C4-2B (cell line): ENCODE measurements at regions not wholly inside any gene's neighbourhood (a gene's known extent, or its start where the extent isn't known, plus 50 kb on each side); places are given as distances from the start of the nearest gene placed in this dataset.

Experiments used
- ZFX ChIP-seq: fragments of 450-650 bp; IDR thresholded peaks from 2 replicates; pipeline ENCODE4 v1.6.1; 2017
- TF ChIP-seq, protein P1 (sequence below): fragments of 450-650 bp; conservative IDR thresholded peaks from 2 replicates; pipeline ENCODE4 v1.5.1; 2017; ENCODE audit warnings: mild to moderate bottlenecking

DNA sequence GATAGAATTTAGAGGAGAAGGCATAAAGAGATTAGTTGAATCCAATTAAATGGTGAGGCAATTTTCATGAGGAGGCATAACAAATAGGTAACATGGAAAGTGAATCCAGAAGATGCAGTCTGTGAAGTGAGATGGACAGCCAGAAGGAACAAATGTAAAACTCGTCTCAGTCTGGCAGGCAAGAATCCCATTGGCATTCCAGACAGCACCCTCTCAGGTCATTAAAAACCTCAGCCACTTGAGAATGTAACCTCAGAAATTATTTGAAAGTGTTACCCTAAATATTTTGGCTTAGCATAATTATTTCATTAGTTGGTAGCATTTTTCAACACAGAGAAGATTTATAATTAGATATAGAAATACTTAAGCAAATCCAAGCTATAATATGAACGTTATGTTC is 342.3 kb downstream of the LRRC3B start:
- TF ChIP-seq, protein P1, sequence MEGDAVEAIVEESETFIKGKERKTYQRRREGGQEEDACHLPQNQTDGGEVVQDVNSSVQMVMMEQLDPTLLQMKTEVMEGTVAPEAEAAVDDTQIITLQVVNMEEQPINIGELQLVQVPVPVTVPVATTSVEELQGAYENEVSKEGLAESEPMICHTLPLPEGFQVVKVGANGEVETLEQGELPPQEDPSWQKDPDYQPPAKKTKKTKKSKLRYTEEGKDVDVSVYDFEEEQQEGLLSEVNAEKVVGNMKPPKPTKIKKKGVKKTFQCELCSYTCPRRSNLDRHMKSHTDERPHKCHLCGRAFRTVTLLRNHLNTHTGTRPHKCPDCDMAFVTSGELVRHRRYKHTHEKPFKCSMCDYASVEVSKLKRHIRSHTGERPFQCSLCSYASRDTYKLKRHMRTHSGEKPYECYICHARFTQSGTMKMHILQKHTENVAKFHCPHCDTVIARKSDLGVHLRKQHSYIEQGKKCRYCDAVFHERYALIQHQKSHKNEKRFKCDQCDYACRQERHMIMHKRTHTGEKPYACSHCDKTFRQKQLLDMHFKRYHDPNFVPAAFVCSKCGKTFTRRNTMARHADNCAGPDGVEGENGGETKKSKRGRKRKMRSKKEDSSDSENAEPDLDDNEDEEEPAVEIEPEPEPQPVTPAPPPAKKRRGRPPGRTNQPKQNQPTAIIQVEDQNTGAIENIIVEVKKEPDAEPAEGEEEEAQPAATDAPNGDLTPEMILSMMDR: no peak
- no peak for TF ChIP-seq ZFX
